IMR-90 (cell line): ENCODE measurements at regions not wholly inside any gene's neighbourhood (a gene's known extent, or its start where the extent isn't known, plus 50 kb on each side); places are given as distances from the start of the nearest gene placed in this dataset.

Experiments used
- ATAC-seq: fragments of 200-7000 bp; cut with Tn5 transposase; 2 replicates; pipeline ENCODE4 v1.9.1; 2020; ENCODE audit warnings: low read depth, mild to moderate bottlenecking, moderate library complexity
- BruUV-seq: library from RNA; stranded (reverse); fragments of 400-500 nt; replicated peaks from 2 replicates; lab custom pipeline; 2021; lab: Mats Ljungman, UMichigan
- CTCF ChIA-PET: fragments of 300-600 bp; formaldehyde crosslinking; extraction: SDS; loops from one replicate; lab custom pipeline; 2021; ENCODE audit warnings: antibody characterized with exemption; lab: Yijun Ruan, JAX
- POLR2A ChIA-PET: fragments of 300-600 bp; sonication (Branson Sonifier 250); formaldehyde crosslinking; loops from one replicate; lab custom pipeline; 2022; ENCODE audit warnings: antibody characterized with exemption; ENCODE audit not compliant: unreplicated experiment; lab: Charles Lee
- DNase-seq: peaks from one replicate; pipeline ENCODE4 v3.0.0; 2013
- H2AFZ ChIP-seq: replicated peaks from 2 replicates; pipeline ENCODE3; 2013; ENCODE audit warnings: low read length, mild to moderate bottlenecking; ENCODE audit not compliant: poor library complexity
- H2AK5ac ChIP-seq: 2 replicates; pipeline ENCODE4 v1.6.1; 2013; ENCODE audit warnings: low read depth, low read length, inconsistent platforms
- H2AK9ac ChIP-seq: replicated peaks from 2 replicates; pipeline ENCODE3; 2013; ENCODE audit warnings: mild to moderate bottlenecking, low read depth, low read length, moderate library complexity; ENCODE audit not compliant: poor library complexity
- H2BK120ac ChIP-seq: 2 replicates; pipeline ENCODE4 v1.6.1; 2013; ENCODE audit warnings: low read depth, low read length, inconsistent platforms
- H2BK15ac ChIP-seq: 3 replicates; pipeline ENCODE4 v1.6.1; 2013; ENCODE audit warnings: low read depth, low read length, inconsistent platforms
- H2BK20ac ChIP-seq: 2 replicates; pipeline ENCODE4 v1.6.1; 2013; ENCODE audit warnings: low read depth, mild to moderate bottlenecking, inconsistent platforms, low read length, moderate library complexity
- H2BK5ac ChIP-seq: 2 replicates; pipeline ENCODE4 v1.6.1; 2013; ENCODE audit warnings: mild to moderate bottlenecking, low read depth, low read length, inconsistent platforms; ENCODE audit not compliant: poor library complexity, severe bottlenecking
- H3K14ac ChIP-seq: replicated peaks from 2 replicates; pipeline ENCODE4 v1.6.1; 2013; ENCODE audit warnings: low read depth, low read length, inconsistent platforms
- H3K18ac ChIP-seq: 2 replicates; pipeline ENCODE4 v1.6.1; 2013; ENCODE audit warnings: low read depth, low read length, control low read depth
- H3K23ac ChIP-seq: 2 replicates; pipeline ENCODE4 v1.6.1; 2013; ENCODE audit warnings: low read depth, low read length, inconsistent platforms
- H3K27ac ChIP-seq: 2 replicates; pipeline ENCODE4 v1.5.1; 2013; ENCODE audit warnings: mild to moderate bottlenecking, control low read depth, low read length; ENCODE audit not compliant: insufficient read depth
- H3K27me3 ChIP-seq: 2 replicates; pipeline ENCODE4 v1.6.1; 2013; ENCODE audit warnings: low read length; ENCODE audit not compliant: control insufficient read depth, insufficient read depth
- H3K36me3 ChIP-seq: 2 replicates; pipeline ENCODE4 v1.6.1; 2013; ENCODE audit warnings: low read length, mixed read lengths; ENCODE audit not compliant: control insufficient read depth, insufficient read depth
- H3K4ac ChIP-seq: 2 replicates; pipeline ENCODE4 v1.6.1; 2013; ENCODE audit warnings: low read depth, low read length, inconsistent platforms
- H3K4me1 ChIP-seq: 2 replicates; pipeline ENCODE4 v1.6.1; 2013; ENCODE audit warnings: low read length, mixed read lengths; ENCODE audit not compliant: control insufficient read depth, insufficient read depth
- H3K4me2 ChIP-seq: 2 replicates; pipeline ENCODE4 v1.6.1; 2013; ENCODE audit warnings: low read depth, mild to moderate bottlenecking, control low read depth, low read length, moderate library complexity
- H3K4me3 ChIP-seq: 2 replicates; pipeline ENCODE4 v1.5.1; 2013; ENCODE audit warnings: low read depth, mild to moderate bottlenecking, control low read depth, low read length, moderate library complexity; ENCODE audit not compliant: insufficient read depth
- H3K56ac ChIP-seq: 2 replicates; pipeline ENCODE4 v1.6.1; 2013; ENCODE audit warnings: low read length, inconsistent platforms; ENCODE audit not compliant: insufficient read depth; ENCODE audit errors: extremely low read depth
- H3K79me1 ChIP-seq, 2 experiments: 2 replicates each; pipeline ENCODE4 v1.6.1; 2013; ENCODE audit warnings: low read length in 2 of 2, inconsistent platforms in 1 of 2, low read depth in 1 of 2
- H3K9ac ChIP-seq: 2 replicates; pipeline ENCODE4 v1.6.1; 2013; ENCODE audit warnings: low read depth, low read length, control low read depth
- H3K9me1 ChIP-seq: 2 replicates; pipeline ENCODE4 v1.6.1; 2013; ENCODE audit warnings: low read length, inconsistent platforms; ENCODE audit not compliant: insufficient read depth
- H3K9me3 ChIP-seq: 2 replicates; pipeline ENCODE4 v1.6.1; 2013; ENCODE audit warnings: low read length; ENCODE audit not compliant: control insufficient read depth, insufficient read depth
- H4K20me1 ChIP-seq: 2 replicates; pipeline ENCODE4 v1.6.1; 2013; ENCODE audit warnings: low read length, inconsistent platforms; ENCODE audit not compliant: insufficient read depth
- H4K5ac ChIP-seq: 2 replicates; pipeline ENCODE4 v1.6.1; 2013; ENCODE audit warnings: mild to moderate bottlenecking, low read depth, low read length, control low read depth
- H4K8ac ChIP-seq, 2 experiments: 2 replicates each; pipeline ENCODE4 v1.6.1; 2013; ENCODE audit warnings: low read depth in 2 of 2, low read length in 2 of 2, control low read depth in 1 of 2, inconsistent platforms in 1 of 2
- H4K91ac ChIP-seq: 2 replicates; pipeline ENCODE4 v1.6.1; 2013; ENCODE audit warnings: low read depth, low read length, inconsistent platforms; ENCODE audit not compliant: insufficient read depth
- RAD21 ChIP-seq: IDR thresholded peaks from 2 replicates; pipeline ENCODE4 v1.6.1; 2012; ENCODE audit warnings: low read length, improper control_type of control experiment
- SMC3 ChIP-seq: fragments of 150-350 bp; IDR thresholded peaks from 2 replicates; pipeline ENCODE4 v1.6.1; 2016; ENCODE audit warnings: low read depth, mild to moderate bottlenecking, antibody characterized with exemption, low read length, moderate library complexity
- dilution Hi-C: fragments of 300-500 bp; cut with HindIII; formaldehyde crosslinking; loops from one replicate; pipeline ENCODE4 v1.14.3; 2018; ENCODE audit warnings: low sequenced_read_pairs; ENCODE audit not compliant: unreplicated experiment
- in situ Hi-C: fragments of 300-500 bp; cut with MboI; formaldehyde crosslinking; loops from 3 replicates; pipeline ENCODE4 v1.14.3; 2019; ENCODE audit warnings: low sequenced_read_pairs, inconsistent platforms, mixed read lengths
- intact Hi-C: fragments of 100-400 bp; cut with micrococcal nuclease; formaldehyde crosslinking; loops from 2 replicates; pipeline ENCODE4 v1.10.0; 2022
- TF ChIP-seq, protein P1 (sequence below): fragments of 150-350 bp; IDR thresholded peaks from 2 replicates; pipeline ENCODE4 v1.6.1; 2016; ENCODE audit warnings: low read depth, mild to moderate bottlenecking, low read length, moderate library complexity, borderline replicate concordance

DNA sequence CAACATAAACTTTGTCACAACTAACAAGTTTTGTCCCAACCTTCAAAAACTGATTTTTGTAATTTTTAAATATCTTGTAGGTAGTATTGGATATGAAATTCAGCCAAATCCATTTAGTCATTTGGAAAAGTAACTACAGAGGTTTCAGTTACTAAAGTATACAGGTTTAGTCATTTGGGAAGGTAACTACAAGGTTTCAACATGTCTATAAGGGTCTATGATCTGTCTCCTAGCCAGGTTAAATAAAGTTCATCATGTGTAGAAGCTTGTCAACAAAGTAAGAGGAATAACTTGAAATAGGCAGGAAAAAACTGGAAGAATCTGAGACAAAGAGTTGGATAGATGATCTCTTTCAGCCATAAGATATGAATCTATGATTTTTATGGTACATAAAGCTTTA lies 229.8 kb downstream of the COL12A1 start:
- Histone ChIP-seq H4K8ac (no peak overlapping the region), H3K9me1 (no peaks in the 10 kb centered on the region), H2AK5ac (no peak overlapping the region), H3K56ac (no peak overlapping the region), H3K9me3 (no peaks in the 10 kb centered on the region), H2BK120ac (no peak overlapping the region), H3K27ac (no peak overlapping the region), H3K18ac (no peak overlapping the region), H2BK15ac (no peak overlapping the region), H3K79me1 (no peaks in the 10 kb centered on the region), H3K9ac (no peak overlapping the region), H3K4ac (no peak overlapping the region), H4K5ac (no peak overlapping the region), H3K36me3 (no peaks in the 10 kb centered on the region), H3K14ac (no peak overlapping the region), H2BK5ac (no peak overlapping the region), H2AK9ac (no peak overlapping the region), H3K4me1 (no peaks in the 10 kb centered on the region), H2AFZ (no peak overlapping the region), H3K27me3 (no peaks in the 10 kb centered on the region), H3K4me3 (no peak overlapping the region), H4K91ac (no peak overlapping the region), H3K4me2 (no peak overlapping the region), H2BK20ac (no peak overlapping the region), H3K23ac (no peak overlapping the region), H4K20me1 (no peaks in the 10 kb centered on the region)
- in situ Hi-C loops (no loop called here), intact Hi-C loops (no loop called here), dilution Hi-C loops (no loop called here)
- DNase-seq = no peak
- POLR2A ChIA-PET = no interaction called here
- TF ChIP-seq, protein P1, sequence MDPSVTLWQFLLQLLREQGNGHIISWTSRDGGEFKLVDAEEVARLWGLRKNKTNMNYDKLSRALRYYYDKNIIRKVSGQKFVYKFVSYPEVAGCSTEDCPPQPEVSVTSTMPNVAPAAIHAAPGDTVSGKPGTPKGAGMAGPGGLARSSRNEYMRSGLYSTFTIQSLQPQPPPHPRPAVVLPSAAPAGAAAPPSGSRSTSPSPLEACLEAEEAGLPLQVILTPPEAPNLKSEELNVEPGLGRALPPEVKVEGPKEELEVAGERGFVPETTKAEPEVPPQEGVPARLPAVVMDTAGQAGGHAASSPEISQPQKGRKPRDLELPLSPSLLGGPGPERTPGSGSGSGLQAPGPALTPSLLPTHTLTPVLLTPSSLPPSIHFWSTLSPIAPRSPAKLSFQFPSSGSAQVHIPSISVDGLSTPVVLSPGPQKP = no peak
- TF ChIP-seq SMC3 (no peak), RAD21 (no peak)
- CTCF ChIA-PET = interaction anchor here (1.0 kb wide), 1 partner anchor 12 kb away, joined by 3 read pairs; no protein-coding TSS in a partner anchor
- BruUV-seq = no TSS peak
- ATAC-seq = no peak
